Keratinocyte (primary cell): ENCODE measurements at regions not wholly inside any gene's neighbourhood (a gene's known extent, or its start where the extent isn't known, plus 50 kb on each side); places are given as distances from the start of the nearest gene placed in this dataset.

Experiments
- DNase-seq: peaks from one replicate; pipeline ENCODE4 v3.0.0-alpha.2; 2011; ENCODE audit warnings: low read depth, missing footprints, low spot score
- FAIRE-seq: peaks from 2 replicates; lab custom pipeline; 2011; peaks lifted over from hg19 to GRCh38; lab: Jason Lieb, UNC
- H2AFZ ChIP-seq: 2 replicates; pipeline ENCODE4 v1.6.0; 2012; ENCODE audit warnings: low read length, control low read depth, inconsistent platforms; ENCODE audit not compliant: control insufficient read depth
- H3K27ac ChIP-seq: 2 replicates; pipeline ENCODE4 v1.5.1; 2011; ENCODE audit warnings: low read length; ENCODE audit not compliant: control insufficient read depth, insufficient read depth
- H3K27me3 ChIP-seq: 3 replicates; pipeline ENCODE4 v1.6.0; 2011; ENCODE audit warnings: low read length; ENCODE audit not compliant: control insufficient read depth, insufficient read depth; ENCODE audit errors: extremely low read depth
- H3K36me3 ChIP-seq, 2 experiments: 2 replicates in 1 of 2; 3 replicates in 1 of 2; pipeline ENCODE4 v1.5.1; 2011; ENCODE audit warnings: low read length in 2 of 2, mild to moderate bottlenecking in 1 of 2; ENCODE audit not compliant: control insufficient read depth in 2 of 2, insufficient read depth in 2 of 2; ENCODE audit errors: extremely low read depth in 1 of 2
- H3K4me1 ChIP-seq: 3 replicates; pipeline ENCODE4 v1.5.1; 2011; ENCODE audit warnings: low read length; ENCODE audit not compliant: control insufficient read depth, insufficient read depth; ENCODE audit errors: extremely low read depth
- H3K4me2 ChIP-seq: 3 replicates; pipeline ENCODE4 v1.6.0; 2011; ENCODE audit warnings: low read depth, low read length; ENCODE audit not compliant: control insufficient read depth, insufficient read depth; ENCODE audit errors: extremely low read depth
- H3K4me3 ChIP-seq, 3 experiments: fragments of 200-600 bp in 1 of 3; sonication (generic) in 1 of 3; 2 replicates in 2 of 3; 3 replicates in 1 of 3; pipeline ENCODE4 v1.5.1; 2011 to 2016; ENCODE audit warnings: low read length in 3 of 3, mild to moderate bottlenecking in 3 of 3, control low read depth in 2 of 3, inconsistent platforms in 1 of 3, low read depth in 1 of 3, mixed read lengths in 1 of 3, mixed run types in 1 of 3, moderate library complexity in 1 of 3; ENCODE audit not compliant: control insufficient read depth in 2 of 3, insufficient read depth in 2 of 3; ENCODE audit errors: extremely low read depth in 1 of 3
- H3K79me2 ChIP-seq: 2 replicates; pipeline ENCODE4 v1.6.0; 2012; ENCODE audit warnings: low read length; ENCODE audit not compliant: control insufficient read depth, insufficient read depth
- H3K9ac ChIP-seq: 3 replicates; pipeline ENCODE4 v1.6.0; 2011; ENCODE audit warnings: low read length; ENCODE audit not compliant: control insufficient read depth, insufficient read depth; ENCODE audit errors: extremely low read depth
- H3K9me1 ChIP-seq: 3 replicates; pipeline ENCODE4 v1.6.0; 2011; ENCODE audit warnings: low read length; ENCODE audit not compliant: control insufficient read depth, insufficient read depth; ENCODE audit errors: extremely low read depth
- H3K9me3 ChIP-seq: 2 replicates; pipeline ENCODE4 v1.5.1; 2012; ENCODE audit warnings: low read depth, low read length; ENCODE audit not compliant: control insufficient read depth
- H4K20me1 ChIP-seq: 3 replicates; pipeline ENCODE4 v1.6.0; 2011; ENCODE audit warnings: low read length; ENCODE audit not compliant: control insufficient read depth, insufficient read depth; ENCODE audit errors: extremely low read depth
- CTCF ChIP-seq, 3 experiments: IDR thresholded peaks in 1 of 3; conservative IDR thresholded peaks in 1 of 3; optimal IDR thresholded peaks in 1 of 3; 2 replicates in 2 of 3; 3 replicates in 1 of 3; pipeline versions ENCODE3 to v1.5.1; 2011; ENCODE audit warnings: low read length in 3 of 3, mild to moderate bottlenecking in 3 of 3, moderate library complexity in 2 of 3, control low read depth in 1 of 3, inconsistent platforms in 1 of 3; ENCODE audit not compliant: insufficient read depth in 2 of 3; ENCODE audit errors: extremely low read depth in 1 of 3
- EZH2 ChIP-seq: IDR thresholded peaks from one replicate; pipeline ENCODE4 v1.6.1; 2012; ENCODE audit warnings: inconsistent platforms, mild to moderate bottlenecking, low read length, moderate library complexity
- dilution Hi-C: fragments of 300-500 bp; cut with MboI; formaldehyde crosslinking; loops from one replicate; pipeline ENCODE4 v1.7.0; 2020; ENCODE audit warnings: low sequenced_read_pairs; ENCODE audit not compliant: extremely low pct_ligation_motif_present

- H3K27me3 ChIP-seq = no peaks in the 10 kb centered on the region
- FAIRE-seq (no peak), DNase-seq (no peak)
- no peaks in the 10 kb centered on the region for H3K4me1 ChIP-seq
- TF ChIP-seq EZH2 (no peak), CTCF (optimal IDR thresholded peaks at IDR 0.05 in 1 of 3, IDR thresholded peaks at IDR 0.05 in 1 of 3, conservative IDR thresholded peaks at IDR 0.05 in 1 of 3; ENCODE audit: extremely low read depth in 1 of 3, insufficient read depth in 2 of 3, low read length in 3 of 3) (no peak)
- no peaks in the 10 kb centered on the region for H3K9me3 ChIP-seq
- no peak overlapping the region for H3K4me3 ChIP-seq
- H3K9ac ChIP-seq = no peak overlapping the region
- no peaks in the 10 kb centered on the region for H3K36me3 ChIP-seq
- H3K9me1 ChIP-seq = no peaks in the 10 kb centered on the region
- H3K4me2 ChIP-seq = no peak overlapping the region
- dilution Hi-C loops = no loop called here
- H2AFZ ChIP-seq = no peak overlapping the region
- H4K20me1 ChIP-seq = no peaks in the 10 kb centered on the region
- no peaks in the 10 kb centered on the region for H3K79me2 ChIP-seq
- H3K27ac ChIP-seq = no peak overlapping the region
These were observed 116.9 kb downstream of the IRX2 start for GRCh38 chr5:2634399-2635176.

GRCh38 chr5:2633992-2634391 is 117.5 kb downstream of the IRX2 start:
- DNase-seq (no peak), FAIRE-seq (no peak)
- Histone ChIP-seq H3K79me2 (no peaks in the 10 kb centered on the region), H3K9me1 (no peaks in the 10 kb centered on the region), H3K27me3 (no peaks in the 10 kb centered on the region), H3K27ac (no peak overlapping the region), H3K4me3 (no peak overlapping the region), H3K9me3 (no peaks in the 10 kb centered on the region), H3K4me1 (no peaks in the 10 kb centered on the region), H3K9ac (no peak overlapping the region), H3K36me3 (no peaks in the 10 kb centered on the region), H4K20me1 (no peaks in the 10 kb centered on the region), H2AFZ (no peak overlapping the region), H3K4me2 (no peak overlapping the region)
- TF ChIP-seq CTCF (optimal IDR thresholded peaks at IDR 0.05 in 1 of 3, IDR thresholded peaks at IDR 0.05 in 1 of 3, conservative IDR thresholded peaks at IDR 0.05 in 1 of 3; ENCODE audit: extremely low read depth in 1 of 3, insufficient read depth in 2 of 3, low read length in 3 of 3) (no peak), EZH2 (no peak)
- dilution Hi-C loops = no loop called here
